MM.1S (cell line): ENCODE measurements at regions not wholly inside any gene's neighbourhood (a gene's known extent, or its start where the extent isn't known, plus 50 kb on each side); places are given as distances from the start of the nearest gene placed in this dataset.

Experiments
- EZH2phosphoT487 ChIP-seq: fragments of 300-600 bp; sonication (generic); IDR thresholded peaks from 2 replicates; pipeline ENCODE4 v1.6.1; 2018; ENCODE audit warnings: antibody characterized with exemption, low read length
- TF ChIP-seq, protein P1 (sequence below): fragments of 300-600 bp; sonication (generic); IDR thresholded peaks from 2 replicates; pipeline ENCODE4 v1.5.1; 2016; ENCODE audit warnings: antibody characterized with exemption, low read length, mixed read lengths

- TF ChIP-seq, protein P1, sequence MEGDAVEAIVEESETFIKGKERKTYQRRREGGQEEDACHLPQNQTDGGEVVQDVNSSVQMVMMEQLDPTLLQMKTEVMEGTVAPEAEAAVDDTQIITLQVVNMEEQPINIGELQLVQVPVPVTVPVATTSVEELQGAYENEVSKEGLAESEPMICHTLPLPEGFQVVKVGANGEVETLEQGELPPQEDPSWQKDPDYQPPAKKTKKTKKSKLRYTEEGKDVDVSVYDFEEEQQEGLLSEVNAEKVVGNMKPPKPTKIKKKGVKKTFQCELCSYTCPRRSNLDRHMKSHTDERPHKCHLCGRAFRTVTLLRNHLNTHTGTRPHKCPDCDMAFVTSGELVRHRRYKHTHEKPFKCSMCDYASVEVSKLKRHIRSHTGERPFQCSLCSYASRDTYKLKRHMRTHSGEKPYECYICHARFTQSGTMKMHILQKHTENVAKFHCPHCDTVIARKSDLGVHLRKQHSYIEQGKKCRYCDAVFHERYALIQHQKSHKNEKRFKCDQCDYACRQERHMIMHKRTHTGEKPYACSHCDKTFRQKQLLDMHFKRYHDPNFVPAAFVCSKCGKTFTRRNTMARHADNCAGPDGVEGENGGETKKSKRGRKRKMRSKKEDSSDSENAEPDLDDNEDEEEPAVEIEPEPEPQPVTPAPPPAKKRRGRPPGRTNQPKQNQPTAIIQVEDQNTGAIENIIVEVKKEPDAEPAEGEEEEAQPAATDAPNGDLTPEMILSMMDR, result no peak
- TF ChIP-seq EZH2phosphoT487, result no peak
Observed at GRCh38 chr3:15923640-15924405, 126.0 kb upstream of the ANKRD28 start.
